ENCODE measurements at regions not wholly inside any gene's neighbourhood (a gene's known extent, or its start where the extent isn't known, plus 50 kb on each side); places are given as distances from the start of the nearest gene placed in this dataset.
"Not testable (repeated sequence)": the region's sequence is repeated elsewhere in the genome, so short reads cannot be mapped to it uniquely, and the experiment has no call there.

GRCh38 chr13:85567909-85568308 is 231.3 kb downstream of the SLITRK6 start:
- H3K27ac ChIP-seq = no peak overlapping the region
- no peak for TF ChIP-seq CTCF (conservative IDR thresholded peaks at IDR 0.05)

- no peak overlapping the region for H3K27ac ChIP-seq
- TF ChIP-seq CTCF (conservative IDR thresholded peaks at IDR 0.05) = no peak
Observed at GRCh38 chr13:85565652-85566051, 233.6 kb downstream of the SLITRK6 start.

- TF ChIP-seq CTCF (conservative IDR thresholded peaks at IDR 0.05) = no peak
- no peak overlapping the region for H3K27ac ChIP-seq
Observed at GRCh38 chr13:85564598-85564997, 234.6 kb downstream of the SLITRK6 start.

GRCh38 chr13:85562282-85562681 is 236.9 kb downstream of the SLITRK6 start:
- TF ChIP-seq CTCF (conservative IDR thresholded peaks at IDR 0.05) = no peak
- H3K27ac ChIP-seq = no peak overlapping the region

- no peak overlapping the region for H3K27ac ChIP-seq
- no peak for TF ChIP-seq CTCF (conservative IDR thresholded peaks at IDR 0.05)
Observed at GRCh38 chr13:85557691-85558467, 241.3 kb downstream of the SLITRK6 start.

GRCh38 chr13:85551012-85551411 is 248.2 kb downstream of the SLITRK6 start:
- no peak overlapping the region for H3K27ac ChIP-seq
- TF ChIP-seq CTCF (conservative IDR thresholded peaks at IDR 0.05) = no peak

- TF ChIP-seq CTCF (conservative IDR thresholded peaks at IDR 0.05) = no peak
- H3K27ac ChIP-seq = no peak overlapping the region
Observed at GRCh38 chr13:85549819-85550218, 249.4 kb downstream of the SLITRK6 start.

- H3K27ac ChIP-seq = not testable (repeated sequence)
Observed at GRCh38 chr13:85548845-85549244, 250.4 kb downstream of the SLITRK6 start.

Measured in VCaP (cell line).